ENCODE measurements at regions not wholly inside any gene's neighbourhood (a gene's known extent, or its start where the extent isn't known, plus 50 kb on each side); places are given as distances from the start of the nearest gene placed in this dataset.

DNA sequence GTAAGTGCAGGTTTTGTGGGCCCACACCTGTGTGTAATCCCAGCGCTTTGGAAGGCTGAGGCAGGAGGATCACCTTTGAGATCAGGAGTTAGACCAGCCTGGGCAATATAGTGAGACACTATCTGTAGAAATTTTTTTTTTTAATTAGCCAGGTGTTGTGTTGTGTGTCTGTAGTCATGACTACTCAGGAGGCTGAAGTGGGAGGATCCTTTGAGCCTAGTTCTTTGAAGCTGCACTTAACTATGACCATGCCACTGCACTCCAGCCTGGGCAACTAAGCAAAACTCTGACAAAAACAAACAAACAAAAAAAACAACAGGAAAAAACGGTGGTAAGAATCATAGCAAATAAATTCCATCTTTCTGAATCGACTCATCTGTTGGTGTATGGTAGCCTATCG is 268.6 kb upstream of the PDGFD start:
- no peaks in the 10 kb centered on the region for H3K9me3 ChIP-seq
- H3K27ac ChIP-seq (replicated peaks in 1 of 4): no peak overlapping the region
- 82% methylated on average over 4 of the region's 4 CpGs for WGBS
- H3K4me1 ChIP-seq: no peaks in the 10 kb centered on the region
- no peak for DNase-seq (ENCODE audit: extremely low spot score)
- intact Hi-C loops (cut with DNase I): no loop called here
- no peaks in the 10 kb centered on the region for H3K27me3 ChIP-seq
- no peak for TF ChIP-seq POLR2A (IDR thresholded peaks at IDR 0.05; ENCODE audit: low read depth)
- TF ChIP-seq, protein P1, sequence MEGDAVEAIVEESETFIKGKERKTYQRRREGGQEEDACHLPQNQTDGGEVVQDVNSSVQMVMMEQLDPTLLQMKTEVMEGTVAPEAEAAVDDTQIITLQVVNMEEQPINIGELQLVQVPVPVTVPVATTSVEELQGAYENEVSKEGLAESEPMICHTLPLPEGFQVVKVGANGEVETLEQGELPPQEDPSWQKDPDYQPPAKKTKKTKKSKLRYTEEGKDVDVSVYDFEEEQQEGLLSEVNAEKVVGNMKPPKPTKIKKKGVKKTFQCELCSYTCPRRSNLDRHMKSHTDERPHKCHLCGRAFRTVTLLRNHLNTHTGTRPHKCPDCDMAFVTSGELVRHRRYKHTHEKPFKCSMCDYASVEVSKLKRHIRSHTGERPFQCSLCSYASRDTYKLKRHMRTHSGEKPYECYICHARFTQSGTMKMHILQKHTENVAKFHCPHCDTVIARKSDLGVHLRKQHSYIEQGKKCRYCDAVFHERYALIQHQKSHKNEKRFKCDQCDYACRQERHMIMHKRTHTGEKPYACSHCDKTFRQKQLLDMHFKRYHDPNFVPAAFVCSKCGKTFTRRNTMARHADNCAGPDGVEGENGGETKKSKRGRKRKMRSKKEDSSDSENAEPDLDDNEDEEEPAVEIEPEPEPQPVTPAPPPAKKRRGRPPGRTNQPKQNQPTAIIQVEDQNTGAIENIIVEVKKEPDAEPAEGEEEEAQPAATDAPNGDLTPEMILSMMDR (IDR thresholded peaks at IDR 0.05): no peak
- TF ChIP-seq POLR2AphosphoS5 (IDR thresholded peaks at IDR 0.05): no peak
- TF ChIP-seq EP300 (IDR thresholded peaks at IDR 0.05): no peak
- H3K36me3 ChIP-seq: no peaks in the 10 kb centered on the region
- H3K4me3 ChIP-seq: no peak overlapping the region

DNA sequence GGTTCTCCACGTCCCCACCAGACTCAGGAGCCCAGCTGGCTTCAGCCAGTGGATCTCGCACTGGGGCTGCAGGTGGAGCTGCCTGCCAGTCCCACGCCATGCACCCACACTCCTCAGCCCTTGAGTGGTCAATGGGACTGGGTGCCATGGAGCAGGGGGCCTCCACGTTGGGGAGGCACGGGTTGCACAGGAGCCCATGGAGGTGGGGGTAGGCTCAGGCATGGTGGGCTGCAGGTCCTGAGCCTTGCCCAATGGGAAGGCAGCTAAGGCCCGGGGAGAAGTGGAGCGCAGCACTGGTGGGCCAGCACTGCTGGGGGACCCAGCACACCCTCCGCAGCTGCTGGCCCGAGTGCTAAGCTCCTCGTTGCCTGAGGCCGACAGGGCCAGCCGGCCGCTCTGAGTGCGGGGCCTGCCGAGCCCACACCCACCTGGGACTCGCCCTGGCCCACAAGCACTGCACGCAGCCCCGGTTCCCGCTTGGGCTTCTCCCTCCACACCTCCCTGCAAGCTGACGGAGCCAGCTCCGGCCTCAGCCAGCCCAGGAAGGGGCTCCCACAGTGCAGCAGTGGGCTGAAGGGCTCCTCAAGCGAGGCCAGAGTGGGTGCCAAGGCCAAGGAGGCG is 258.5 kb upstream of the PDGFD start:
- Histone ChIP-seq H3K9me3 (no peaks in the 10 kb centered on the region), H3K36me3 (no peaks in the 10 kb centered on the region), H3K4me1 (no peaks in the 10 kb centered on the region), H3K27ac (replicated peaks in 1 of 4) (no peak overlapping the region), H3K4me3 (no peak overlapping the region), H3K27me3 (no peaks in the 10 kb centered on the region)
- intact Hi-C loops (cut with DNase I): no loop called here
- TF ChIP-seq EP300 (IDR thresholded peaks at IDR 0.05): no peak
- TF ChIP-seq, protein P1 (IDR thresholded peaks at IDR 0.05): no peak
- no peak for TF ChIP-seq POLR2A (IDR thresholded peaks at IDR 0.05; ENCODE audit: low read depth)
- TF ChIP-seq POLR2AphosphoS5 (IDR thresholded peaks at IDR 0.05): no peak
- DNase-seq (ENCODE audit: extremely low spot score): no peak
- 93% methylated on average over 5 of the region's 23 CpGs for WGBS

DNA sequence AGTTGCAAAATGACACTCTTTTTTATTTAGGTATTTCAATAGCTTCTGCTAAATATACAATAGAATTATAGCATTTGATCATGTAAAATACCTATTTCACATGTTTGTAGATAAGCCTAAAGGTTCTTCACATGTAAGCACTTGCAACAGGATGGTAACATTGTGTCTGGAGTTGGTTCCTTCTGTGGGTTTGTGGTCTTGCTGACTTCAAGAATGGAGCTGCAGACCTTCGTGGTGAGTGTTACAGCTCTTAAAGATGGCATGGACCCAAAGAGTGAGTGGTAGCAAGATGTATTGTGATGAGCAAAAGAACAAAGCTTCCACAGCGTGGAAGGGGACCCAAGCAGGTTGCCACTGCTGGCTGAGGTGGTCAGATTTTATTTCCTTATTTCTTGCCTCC is 246.4 kb upstream of the PDGFD start:
- peaks cover 0 to 3% (median 0%) of the 10 kb centered on the region in 4 donors for H3K9me3 ChIP-seq
- H3K27ac ChIP-seq (replicated peaks in 1 of 4): no peak overlapping the region
- no peak for DNase-seq (ENCODE audit: extremely low spot score)
- intact Hi-C loops (cut with DNase I): no loop called here
- H3K36me3 ChIP-seq: no peaks in the 10 kb centered on the region
- H3K27me3 ChIP-seq: no peaks in the 10 kb centered on the region
- TF ChIP-seq EP300 (IDR thresholded peaks at IDR 0.05): no peak
- TF ChIP-seq, protein P1 (IDR thresholded peaks at IDR 0.05): no peak
- no peak for TF ChIP-seq POLR2A (IDR thresholded peaks at IDR 0.05; ENCODE audit: low read depth)
- no peak for TF ChIP-seq POLR2AphosphoS5 (IDR thresholded peaks at IDR 0.05)
- no peak overlapping the region for H3K4me3 ChIP-seq
- 73% methylated on average over 2 of the region's 2 CpGs for WGBS
- H3K4me1 ChIP-seq: no peaks in the 10 kb centered on the region

DNA sequence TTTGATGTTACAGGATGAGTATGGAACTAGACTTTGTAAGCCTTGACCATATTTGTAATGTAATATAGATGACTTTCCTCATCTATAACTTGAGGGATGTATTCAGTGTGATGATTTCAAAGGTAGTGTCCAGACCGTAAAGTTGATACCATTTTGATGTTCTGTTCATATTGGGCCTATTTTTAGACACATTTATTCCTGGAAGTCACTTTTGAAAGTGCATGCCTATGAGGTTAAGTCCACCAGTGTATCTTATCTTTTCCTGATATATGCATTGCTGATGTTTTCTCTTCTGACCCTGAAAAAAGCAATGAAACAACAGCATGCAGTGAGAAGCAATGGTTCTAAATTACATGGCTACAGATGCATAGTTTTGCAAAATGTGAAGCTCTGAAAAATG is 244.7 kb upstream of the PDGFD start:
- peaks cover 0 to 3% (median 0%) of the 10 kb centered on the region in 4 donors for H3K9me3 ChIP-seq
- no peaks in the 10 kb centered on the region for H3K27me3 ChIP-seq
- H3K4me1 ChIP-seq: no peaks in the 10 kb centered on the region
- no peaks in the 10 kb centered on the region for H3K36me3 ChIP-seq
- no peak for DNase-seq (ENCODE audit: extremely low spot score)
- TF ChIP-seq, protein P1 (IDR thresholded peaks at IDR 0.05): no peak
- TF ChIP-seq EP300 (IDR thresholded peaks at IDR 0.05): no peak
- no peak for TF ChIP-seq POLR2A (IDR thresholded peaks at IDR 0.05; ENCODE audit: low read depth)
- no peak for TF ChIP-seq POLR2AphosphoS5 (IDR thresholded peaks at IDR 0.05)
- no peak overlapping the region for H3K4me3 ChIP-seq
- intact Hi-C loops (cut with DNase I): no loop called here
- WGBS: 79% methylated on average over 1 of the region's 1 CpG
- H3K27ac ChIP-seq (replicated peaks in 1 of 4): no peak overlapping the region

DNA sequence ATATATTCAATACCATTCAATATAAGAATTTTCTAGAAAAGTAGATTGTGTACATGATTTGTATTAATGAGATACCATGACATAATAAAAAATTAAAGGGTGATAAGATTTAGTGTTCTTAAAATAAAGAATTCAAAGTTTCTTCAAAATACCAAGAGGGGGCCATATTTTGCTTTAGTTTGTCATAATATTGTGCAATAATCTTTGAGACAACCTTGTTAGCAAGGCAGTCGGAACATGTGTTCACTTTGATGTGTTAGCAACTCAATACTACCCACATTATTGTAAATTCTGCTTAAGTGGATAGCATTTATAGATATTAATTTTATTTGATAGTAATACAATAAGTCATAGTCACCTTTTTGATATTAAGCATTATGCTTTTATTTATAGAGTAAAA is 241.3 kb upstream of the PDGFD start:
- no peak for DNase-seq (ENCODE audit: extremely low spot score)
- WGBS: 93% methylated on average over 1 of the region's 1 CpG
- H3K36me3 ChIP-seq: no peaks in the 10 kb centered on the region
- H3K9me3 ChIP-seq: no peaks in the 10 kb centered on the region
- H3K27me3 ChIP-seq: no peaks in the 10 kb centered on the region
- no peak overlapping the region for H3K27ac ChIP-seq (replicated peaks in 1 of 4)
- no peaks in the 10 kb centered on the region for H3K4me1 ChIP-seq
- TF ChIP-seq POLR2AphosphoS5 (IDR thresholded peaks at IDR 0.05) (no peak), EP300 (IDR thresholded peaks at IDR 0.05) (no peak), POLR2A (IDR thresholded peaks at IDR 0.05; ENCODE audit: low read depth) (no peak)
- TF ChIP-seq, protein P1 (IDR thresholded peaks at IDR 0.05): no peak
- no peak overlapping the region for H3K4me3 ChIP-seq
- intact Hi-C loops (cut with DNase I): no loop called here

Measured in esophagus muscularis mucosa (tissue), 4 donors.